ENCODE measurements at regions not wholly inside any gene's neighbourhood (a gene's known extent, or its start where the extent isn't known, plus 50 kb on each side); places are given as distances from the start of the nearest gene placed in this dataset.
"Not testable (repeated sequence)": the region's sequence is repeated elsewhere in the genome, so short reads cannot be mapped to it uniquely, and the experiment has no call there.

- peak overlapping the region; percentile 80 for H3K27ac Mint-ChIP-seq
- H3K27me3 Mint-ChIP-seq: peaks cover 10% of the 10 kb centered on the region
- peaks cover 25% of the 10 kb centered on the region for H3K36me3 Mint-ChIP-seq
- H3K9me3 Mint-ChIP-seq: peaks cover 24% of the 10 kb centered on the region
- ATAC-seq: no peak
- no peak overlapping the region for H3K4me3 Mint-ChIP-seq
- H3K4me1 Mint-ChIP-seq: peaks cover 59% of the 10 kb centered on the region
Measured at GRCh38 chr1:2950926-2951305, 70.4 kb upstream of the ACTRT2 start.

- Mint-ChIP-seq H3K9me3 (peaks cover 30% of the 10 kb centered on the region), H3K4me1 (peaks cover 66% of the 10 kb centered on the region), H3K27ac (peak overlapping the region; percentile 80), H3K4me3 (peak overlapping the region; percentile 29), H3K27me3 (peaks cover 6% of the 10 kb centered on the region), H3K36me3 (peaks cover 32% of the 10 kb centered on the region)
- ATAC-seq: no peak
Measured at GRCh38 chr1:2951856-2952255, 69.4 kb upstream of the ACTRT2 start.

GRCh38 chr1:2952371-2952770 is 68.9 kb upstream of the ACTRT2 start:
- H3K4me1 Mint-ChIP-seq: peaks cover 60% of the 10 kb centered on the region
- H3K9me3 Mint-ChIP-seq: peaks cover 30% of the 10 kb centered on the region
- ATAC-seq: no peak
- no peak overlapping the region for H3K4me3 Mint-ChIP-seq
- H3K27ac Mint-ChIP-seq: peak overlapping the region; percentile 80
- peaks cover under 1% of the 10 kb centered on the region for H3K27me3 Mint-ChIP-seq
- peaks cover 32% of the 10 kb centered on the region for H3K36me3 Mint-ChIP-seq

GRCh38 chr1:2952992-2953391 is 68.3 kb upstream of the ACTRT2 start:
- H3K9me3 Mint-ChIP-seq: peaks cover 30% of the 10 kb centered on the region
- no peak for ATAC-seq
- H3K27me3 Mint-ChIP-seq: no peaks in the 10 kb centered on the region
- peak overlapping the region; percentile 80 for H3K27ac Mint-ChIP-seq
- peaks cover 32% of the 10 kb centered on the region for H3K36me3 Mint-ChIP-seq
- H3K4me1 Mint-ChIP-seq: peaks cover 60% of the 10 kb centered on the region
- H3K4me3 Mint-ChIP-seq: peak overlapping the region; percentile 32

- Mint-ChIP-seq H3K9me3 (peaks cover 30% of the 10 kb centered on the region), H3K36me3 (peaks cover 32% of the 10 kb centered on the region), H3K27me3 (no peaks in the 10 kb centered on the region), H3K4me1 (peaks cover 60% of the 10 kb centered on the region), H3K4me3 (peak overlapping the region; percentile 10), H3K27ac (peak overlapping the region; percentile 80)
- peak; percentile 82 for ATAC-seq
Measured at GRCh38 chr1:2953688-2954285, 67.5 kb upstream of the ACTRT2 start.

GRCh38 chr1:2955652-2956051 is 65.6 kb upstream of the ACTRT2 start:
- Mint-ChIP-seq H3K36me3 (peaks cover 32% of the 10 kb centered on the region), H3K9me3 (peaks cover 30% of the 10 kb centered on the region), H3K4me3 (no peak overlapping the region), H3K27me3 (no peaks in the 10 kb centered on the region), H3K4me1 (peaks cover 53% of the 10 kb centered on the region), H3K27ac (no peak overlapping the region)
- no peak for ATAC-seq

- Mint-ChIP-seq H3K36me3 (peaks cover 32% of the 10 kb centered on the region), H3K27ac (no peak overlapping the region), H3K4me1 (peaks cover 44% of the 10 kb centered on the region), H3K27me3 (no peaks in the 10 kb centered on the region), H3K9me3 (peaks cover 30% of the 10 kb centered on the region), H3K4me3 (no peak overlapping the region)
- ATAC-seq: no peak
Measured at GRCh38 chr1:2956576-2956975, 64.7 kb upstream of the ACTRT2 start.

- H3K27me3 Mint-ChIP-seq: no peaks in the 10 kb centered on the region
- H3K27ac Mint-ChIP-seq: no peak overlapping the region
- peaks cover 28% of the 10 kb centered on the region for H3K9me3 Mint-ChIP-seq
- peaks cover 32% of the 10 kb centered on the region for H3K36me3 Mint-ChIP-seq
- peaks cover 36% of the 10 kb centered on the region for H3K4me1 Mint-ChIP-seq
- no peak for ATAC-seq
- H3K4me3 Mint-ChIP-seq: no peak overlapping the region
Measured at GRCh38 chr1:2957329-2957728, 63.9 kb upstream of the ACTRT2 start.

GRCh38 chr1:2959881-2960280 is 61.4 kb upstream of the ACTRT2 start:
- peaks cover 10% of the 10 kb centered on the region for H3K36me3 Mint-ChIP-seq
- H3K27ac Mint-ChIP-seq, H3K27me3 Mint-ChIP-seq, H3K9me3 Mint-ChIP-seq, H3K4me3 Mint-ChIP-seq, ATAC-seq: not testable (repeated sequence)
- peaks cover 11% of the 10 kb centered on the region for H3K4me1 Mint-ChIP-seq

GRCh38 chr1:2961081-2961480 is 60.2 kb upstream of the ACTRT2 start:
- no peak for ATAC-seq
- peaks cover 5% of the 10 kb centered on the region for H3K36me3 Mint-ChIP-seq
- no peak overlapping the region for H3K27ac Mint-ChIP-seq
- peaks cover 4% of the 10 kb centered on the region for H3K9me3 Mint-ChIP-seq
- peaks cover 6% of the 10 kb centered on the region for H3K4me1 Mint-ChIP-seq
- no peaks in the 10 kb centered on the region for H3K27me3 Mint-ChIP-seq
- no peak overlapping the region for H3K4me3 Mint-ChIP-seq

GRCh38 chr1:2961661-2962060 is 59.6 kb upstream of the ACTRT2 start:
- H3K27ac Mint-ChIP-seq: no peak overlapping the region
- H3K4me3 Mint-ChIP-seq: no peak overlapping the region
- H3K9me3 Mint-ChIP-seq: no peaks in the 10 kb centered on the region
- H3K4me1 Mint-ChIP-seq: peaks cover under 1% of the 10 kb centered on the region
- no peaks in the 10 kb centered on the region for H3K27me3 Mint-ChIP-seq
- no peaks in the 10 kb centered on the region for H3K36me3 Mint-ChIP-seq
- no peak for ATAC-seq

GRCh38 chr1:2962061-2962460 is 59.2 kb upstream of the ACTRT2 start:
- no peaks in the 10 kb centered on the region for H3K9me3 Mint-ChIP-seq
- no peak for ATAC-seq
- no peaks in the 10 kb centered on the region for H3K36me3 Mint-ChIP-seq
- no peaks in the 10 kb centered on the region for H3K27me3 Mint-ChIP-seq
- H3K4me3 Mint-ChIP-seq: no peak overlapping the region
- H3K4me1 Mint-ChIP-seq: no peaks in the 10 kb centered on the region
- no peak overlapping the region for H3K27ac Mint-ChIP-seq

- ATAC-seq: no peak
- Mint-ChIP-seq H3K36me3 (no peaks in the 10 kb centered on the region), H3K4me1 (no peaks in the 10 kb centered on the region), H3K9me3 (no peaks in the 10 kb centered on the region), H3K27me3 (no peaks in the 10 kb centered on the region), H3K27ac (no peak overlapping the region), H3K4me3 (no peak overlapping the region)
Measured at GRCh38 chr1:2962541-2962940, 58.7 kb upstream of the ACTRT2 start.

GRCh38 chr1:2962946-2963345 is 58.3 kb upstream of the ACTRT2 start:
- ATAC-seq: no peak
- Mint-ChIP-seq H3K9me3 (no peaks in the 10 kb centered on the region), H3K4me3 (no peak overlapping the region), H3K27ac (no peak overlapping the region), H3K27me3 (no peaks in the 10 kb centered on the region), H3K4me1 (no peaks in the 10 kb centered on the region), H3K36me3 (no peaks in the 10 kb centered on the region)

- Mint-ChIP-seq H3K36me3 (no peaks in the 10 kb centered on the region), H3K27me3 (no peaks in the 10 kb centered on the region), H3K4me3 (no peak overlapping the region), H3K9me3 (no peaks in the 10 kb centered on the region), H3K4me1 (no peaks in the 10 kb centered on the region), H3K27ac (no peak overlapping the region)
- no peak for ATAC-seq
Measured at GRCh38 chr1:2965676-2966075, 55.6 kb upstream of the ACTRT2 start.

- Mint-ChIP-seq H3K4me3 (no peak overlapping the region), H3K27ac (no peak overlapping the region), H3K4me1 (no peaks in the 10 kb centered on the region), H3K36me3 (no peaks in the 10 kb centered on the region), H3K27me3 (no peaks in the 10 kb centered on the region), H3K9me3 (no peaks in the 10 kb centered on the region)
- no peak for ATAC-seq
Measured at GRCh38 chr1:2966449-2967328, 54.6 kb upstream of the ACTRT2 start.

All from stimulated activated memory B cell treated with anti-CD40 and anti-IgM and Interleukin-4, amounts not matched to agents 10 μg/mL and 1 μg/mL and 100 μg/mL, for 72 hours (primary cell).